Body of pancreas (tissue), 4 donors: ENCODE measurements at regions not wholly inside any gene's neighbourhood (a gene's known extent, or its start where the extent isn't known, plus 50 kb on each side); places are given as distances from the start of the nearest gene placed in this dataset.

Source experiments
- CTCF ChIP-seq, 7 experiments: fragments of 450-650 bp in 4 of 7; fragments of 200-600 bp in 3 of 7; sonication (generic) in 3 of 7; IDR thresholded peaks; one replicate each; pipeline ENCODE4 v1.5.1; 2016 to 2019; ENCODE audit warnings: antibody characterized with exemption in 7 of 7
- POLR2A ChIP-seq, 3 donors: fragments of 450-650 bp; IDR thresholded peaks; one replicate each; pipeline ENCODE4 v1.6.1; 2016; ENCODE audit warnings: antibody characterized with exemption in 3 of 3, mild to moderate bottlenecking in 2 of 3

DNA sequence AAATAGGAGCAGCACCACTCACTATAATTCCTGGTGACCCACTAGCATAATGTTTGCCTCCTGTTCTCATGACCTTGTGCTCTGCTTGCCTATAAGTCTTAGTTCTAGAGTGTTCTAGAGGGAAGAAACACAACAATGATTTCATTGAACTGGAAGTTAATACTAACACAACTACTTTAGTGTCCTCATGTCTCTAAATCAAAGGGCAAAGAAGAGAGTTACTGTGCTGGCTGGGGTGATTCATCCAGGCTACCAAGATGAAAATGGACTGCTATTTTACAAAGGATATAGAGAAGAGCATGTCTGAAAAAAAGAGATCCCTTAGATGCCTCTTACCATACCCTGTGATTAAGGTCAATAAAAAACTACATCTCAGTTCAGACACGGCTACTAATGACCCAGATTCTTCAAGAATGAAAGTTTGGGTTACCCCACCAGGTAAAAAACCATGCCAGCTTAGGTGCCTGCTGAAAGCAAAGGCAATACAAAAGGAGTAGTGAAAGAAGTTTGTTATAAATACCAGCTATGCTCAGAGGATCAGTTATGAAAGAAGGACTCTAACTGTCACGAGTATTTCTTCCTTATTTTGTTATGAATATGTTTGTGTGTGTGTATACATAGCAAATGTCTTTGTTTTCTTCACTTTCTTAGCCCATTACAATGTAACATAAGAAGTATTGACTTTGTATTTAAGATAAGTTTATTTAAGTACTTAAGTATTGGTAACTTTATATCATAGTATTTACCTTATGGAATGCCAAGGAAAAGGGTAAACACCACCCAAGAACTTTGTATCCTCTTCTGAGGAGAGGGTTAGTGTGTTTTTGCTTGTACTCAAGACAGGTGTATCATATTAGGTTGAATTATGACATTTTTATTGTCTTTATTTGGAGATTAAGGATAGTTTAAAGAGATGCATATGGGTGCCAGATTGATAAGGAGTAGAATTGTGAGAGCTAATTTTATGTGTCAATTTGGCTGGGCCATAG is 314.1 kb upstream of the PTGER4 start:
- TF ChIP-seq POLR2A (IDR thresholded peaks at IDR 0.05) = no peak
- no peak for TF ChIP-seq CTCF (IDR thresholded peaks at IDR 0.05)
